Fibroblast of skin of scalp (primary cell): ENCODE measurements at regions not wholly inside any gene's neighbourhood (a gene's known extent, or its start where the extent isn't known, plus 50 kb on each side); places are given as distances from the start of the nearest gene placed in this dataset.

ENCODE experiments used
- DNase-seq: peaks from one replicate; pipeline ENCODE4 v3.0.0-alpha.2; 2013

DNA sequence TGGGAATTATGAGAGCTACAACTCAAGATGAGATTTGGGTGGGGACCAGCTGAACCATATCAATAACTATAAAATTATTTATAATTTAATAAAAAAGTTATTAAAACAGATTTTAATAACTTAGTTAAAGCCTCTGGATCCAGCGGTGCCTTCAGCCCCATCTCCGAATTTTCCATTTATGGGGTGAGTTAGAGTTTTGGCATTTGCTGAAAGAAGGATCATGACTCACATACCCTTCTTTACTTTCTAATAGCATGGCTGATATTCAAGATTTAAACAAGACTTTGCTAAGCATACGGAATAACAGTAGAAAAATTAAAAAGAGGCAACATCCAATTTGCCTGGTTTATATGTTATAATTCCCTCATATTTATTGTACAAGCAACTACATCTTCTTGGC is 94.5 kb downstream of the RDH14 start:
- no peak for DNase-seq

- no peak for DNase-seq
Measured at GRCh38 chr2:18464913-18465312, 95.5 kb downstream of the RDH14 start.

DNA sequence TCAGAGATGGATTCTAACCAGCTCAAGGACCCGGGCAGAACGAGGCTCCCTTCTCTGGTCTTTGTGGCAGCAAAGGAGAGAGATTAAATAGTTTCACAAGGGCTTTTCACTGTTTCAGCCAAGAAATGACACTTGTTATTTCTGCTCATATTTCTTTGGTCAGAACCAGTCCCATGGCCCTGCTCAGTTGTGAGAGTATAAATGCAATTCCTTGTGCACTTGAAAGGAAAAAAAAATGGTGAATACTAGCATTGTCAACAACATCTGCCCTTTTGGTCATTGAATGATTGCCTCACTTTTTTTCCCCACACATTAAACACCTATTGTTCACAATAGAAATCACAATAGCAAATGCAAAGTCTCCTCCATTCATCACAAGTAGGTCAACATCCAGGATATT is 104.4 kb downstream of the RDH14 start:
- no peak for DNase-seq

GRCh38 chr2:18455236-18455862 is 105.1 kb downstream of the RDH14 start:
- peak; percentile 68 for DNase-seq

- no peak for DNase-seq
Measured at GRCh38 chr2:18454692-18455235, 105.7 kb downstream of the RDH14 start.

- no peak for DNase-seq
Measured at GRCh38 chr2:18446715-18447114, 113.7 kb downstream of the RDH14 start.

DNA sequence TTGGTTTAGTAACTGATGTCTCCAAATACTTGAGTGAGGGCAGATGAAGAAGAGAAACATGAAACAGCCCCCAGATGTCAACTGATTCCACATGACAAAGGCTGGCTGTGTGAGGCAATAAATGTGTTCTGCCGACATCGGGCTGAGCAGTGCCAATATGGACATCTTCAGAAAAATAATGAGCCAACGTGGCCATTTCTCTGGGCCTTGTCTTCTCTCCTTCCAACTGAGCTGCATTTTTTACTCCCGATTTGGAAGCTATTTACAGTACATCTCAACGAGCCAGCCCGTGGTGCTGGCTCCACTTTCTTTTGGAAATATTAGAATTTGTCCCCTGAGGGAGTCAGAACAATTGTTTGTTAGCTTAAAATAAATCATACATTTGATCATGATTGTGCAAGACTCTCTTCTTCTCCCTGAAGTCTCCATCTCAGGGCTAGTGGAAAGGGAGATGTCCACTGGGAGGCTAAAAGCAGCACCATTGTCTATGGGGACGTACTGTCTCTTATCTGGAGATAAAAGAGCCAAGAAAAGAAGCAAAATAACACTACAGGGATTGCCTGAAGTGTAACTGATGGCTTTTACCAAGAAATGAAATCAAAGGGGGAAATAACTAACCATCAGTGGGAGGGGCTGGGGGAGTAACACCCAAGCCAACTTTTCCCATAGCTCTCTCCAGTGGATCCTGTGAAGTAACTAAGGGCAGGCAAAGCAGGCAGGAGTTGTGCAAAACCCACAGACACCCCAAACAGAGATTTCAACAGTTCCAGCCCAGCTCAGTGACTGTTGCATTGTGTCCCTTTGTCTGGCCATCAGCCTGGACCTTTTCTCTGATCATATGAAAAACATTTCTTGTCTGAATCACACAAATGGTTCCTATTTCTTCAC is 114.8 kb downstream of the RDH14 start:
- no peak for DNase-seq

- no peak for DNase-seq
Measured at GRCh38 chr2:18444806-18445205, 115.6 kb downstream of the RDH14 start.

- no peak for DNase-seq
Measured at GRCh38 chr2:18441583-18441982, 118.9 kb downstream of the RDH14 start.

DNA sequence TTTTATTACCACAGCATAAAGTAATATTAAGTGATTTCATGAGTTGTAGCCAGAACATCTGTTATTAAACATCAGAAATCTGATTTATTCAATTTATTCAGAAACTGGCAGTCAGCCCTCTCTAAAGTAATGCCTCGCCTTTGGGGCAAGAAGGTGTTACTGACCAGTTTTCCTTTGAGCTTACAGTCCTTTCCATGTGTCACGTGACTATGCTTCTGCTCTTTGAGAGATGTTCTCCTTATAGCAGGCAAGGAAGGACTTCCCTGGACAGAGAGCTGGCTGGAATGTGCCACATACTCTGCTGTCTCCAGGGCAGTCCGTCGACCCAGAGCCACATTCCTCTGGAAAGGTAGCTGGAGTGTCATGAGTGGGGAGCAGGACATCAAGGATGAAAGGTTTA is 119.7 kb downstream of the RDH14 start:
- DNase-seq, result no peak

DNA sequence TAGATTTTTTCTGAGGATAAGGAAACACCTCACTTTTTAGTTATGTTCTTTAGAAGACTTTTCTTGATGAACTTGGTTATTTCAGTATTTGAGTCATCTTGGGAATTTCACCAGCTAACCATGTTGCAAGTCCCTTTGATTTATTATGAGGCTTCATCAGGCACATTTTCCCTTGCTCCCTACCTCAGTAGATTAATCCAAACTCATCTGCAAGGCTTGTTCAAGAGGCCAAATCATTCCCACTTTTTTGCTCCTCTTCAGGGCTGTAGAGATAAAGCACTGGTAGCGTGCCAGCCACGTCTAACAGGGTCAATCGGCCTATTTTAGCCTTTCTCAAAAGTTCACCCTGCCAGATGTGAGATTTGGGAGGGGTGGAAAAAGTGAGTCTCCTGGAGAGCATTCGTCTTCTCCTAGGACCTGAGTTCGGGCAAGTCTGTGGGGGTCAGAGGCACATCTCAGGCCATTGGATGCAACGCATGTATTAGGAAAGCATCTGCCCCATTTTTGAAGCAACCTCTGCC is 120.3 kb downstream of the RDH14 start:
- DNase-seq, result peak; percentile 31

DNA sequence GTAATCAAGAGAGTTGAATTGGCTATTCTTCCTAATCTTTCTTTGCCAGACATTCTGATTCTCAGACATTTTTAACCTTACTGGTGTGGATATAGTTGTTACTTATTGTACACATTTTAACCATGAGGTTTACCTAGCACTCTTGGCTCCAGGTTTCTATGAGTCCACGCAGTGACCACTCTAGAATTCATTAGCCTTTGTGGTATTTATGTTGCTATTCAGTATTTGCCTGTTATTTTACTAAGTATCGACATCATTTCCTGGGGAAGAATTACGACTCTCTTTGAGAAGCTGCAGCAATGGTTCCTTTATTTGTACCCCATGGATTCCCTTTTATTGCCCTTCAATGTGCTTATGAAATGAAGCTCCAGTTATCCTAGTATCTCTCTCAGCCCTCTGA is 120.7 kb downstream of the RDH14 start:
- DNase-seq, result no peak

- DNase-seq, result no peak
Measured at GRCh38 chr2:18437909-18438308, 122.5 kb downstream of the RDH14 start.

DNA sequence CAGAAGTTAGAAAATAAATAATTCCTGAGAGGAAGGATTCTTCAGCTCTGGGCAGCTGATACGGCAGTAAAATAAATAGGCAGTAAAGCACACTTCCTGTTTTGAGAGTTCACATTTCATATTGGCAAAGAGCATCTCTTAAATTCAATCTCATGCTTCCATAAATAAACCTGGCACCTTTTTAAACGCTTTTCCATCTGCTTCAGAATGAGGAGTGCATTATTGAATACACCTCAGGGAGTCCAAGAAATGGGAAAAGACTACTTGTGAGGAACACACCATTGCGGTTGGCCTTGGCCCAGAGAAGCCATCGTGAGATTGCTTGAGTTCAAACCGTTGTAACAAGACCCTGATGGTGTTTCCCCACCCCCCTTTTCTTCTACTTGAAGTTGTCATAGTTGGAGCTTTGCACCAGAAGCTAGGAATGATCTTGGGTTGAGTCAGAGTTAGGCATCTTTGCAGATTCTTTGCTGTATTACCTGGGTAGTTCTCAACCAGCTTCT is 123.9 kb downstream of the RDH14 start:
- peak; percentile 19 for DNase-seq

- peak; percentile 72 for DNase-seq
Measured at GRCh38 chr2:18435426-18436037, 124.9 kb downstream of the RDH14 start.

DNA sequence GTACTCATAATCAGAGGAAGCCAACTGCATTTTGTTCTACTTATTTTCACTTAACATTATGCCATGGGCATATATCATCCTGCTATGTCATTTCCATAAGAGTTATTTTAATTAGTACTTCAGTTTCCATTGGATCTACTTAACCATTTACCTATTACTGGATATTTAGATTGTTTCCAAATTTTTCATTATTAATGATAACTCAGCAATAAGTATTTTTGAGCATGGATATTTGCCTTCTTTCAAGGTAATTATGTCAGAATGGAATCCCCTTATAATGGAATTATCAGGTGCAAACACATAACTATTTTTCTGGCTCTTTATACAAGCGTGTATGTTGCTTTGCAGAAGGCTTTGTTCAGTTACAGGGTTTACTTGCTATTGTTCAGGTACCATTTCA is 126.6 kb downstream of the RDH14 start:
- DNase-seq, result no peak

DNA sequence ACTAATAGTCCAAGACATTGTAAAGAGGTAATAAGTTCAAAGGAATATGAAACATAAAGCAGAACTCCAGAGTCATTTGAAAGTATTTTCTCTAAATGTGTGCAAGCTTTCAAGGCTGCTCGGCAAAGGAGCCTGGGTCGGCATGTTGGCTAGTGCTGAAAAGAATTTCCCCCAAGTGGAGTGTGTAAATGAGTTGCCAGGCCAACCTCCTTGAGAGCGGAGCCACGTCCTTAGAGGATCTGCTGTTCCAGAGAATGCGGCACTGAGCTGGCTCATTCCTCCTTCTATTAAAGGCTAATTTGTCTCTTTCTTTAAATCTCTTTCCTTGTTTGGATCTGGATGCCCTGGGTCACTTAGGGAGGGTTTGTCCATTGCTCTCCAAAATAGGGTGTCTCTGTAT is 127.5 kb downstream of the RDH14 start:
- DNase-seq, result peak; percentile 40

- DNase-seq, result no peak
Measured at GRCh38 chr2:18430996-18431748, 129.3 kb downstream of the RDH14 start.

GRCh38 chr2:18428516-18428915 is 131.9 kb downstream of the RDH14 start:
- no peak for DNase-seq

DNA sequence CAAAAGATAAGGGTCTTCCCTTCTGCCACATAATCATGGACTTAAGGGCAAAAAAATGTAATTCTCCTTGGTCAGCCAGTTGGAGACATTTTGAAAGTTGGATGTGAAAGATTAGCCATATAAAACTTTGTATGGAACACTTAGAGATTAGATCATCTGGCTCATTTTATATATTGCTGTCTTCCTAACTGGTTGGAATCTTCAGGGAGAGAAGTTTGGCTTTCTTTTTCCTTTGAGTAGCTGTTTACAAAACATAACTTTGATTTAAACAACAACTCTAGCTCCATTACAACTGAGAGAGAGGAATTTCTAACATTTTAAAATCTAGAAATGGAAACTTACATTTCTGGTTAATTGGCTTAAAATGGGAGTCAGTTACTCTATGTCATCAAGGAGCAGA is 132.7 kb downstream of the RDH14 start:
- no peak for DNase-seq

- DNase-seq, result no peak
Measured at GRCh38 chr2:18426174-18426573, 134.3 kb downstream of the RDH14 start.

DNA sequence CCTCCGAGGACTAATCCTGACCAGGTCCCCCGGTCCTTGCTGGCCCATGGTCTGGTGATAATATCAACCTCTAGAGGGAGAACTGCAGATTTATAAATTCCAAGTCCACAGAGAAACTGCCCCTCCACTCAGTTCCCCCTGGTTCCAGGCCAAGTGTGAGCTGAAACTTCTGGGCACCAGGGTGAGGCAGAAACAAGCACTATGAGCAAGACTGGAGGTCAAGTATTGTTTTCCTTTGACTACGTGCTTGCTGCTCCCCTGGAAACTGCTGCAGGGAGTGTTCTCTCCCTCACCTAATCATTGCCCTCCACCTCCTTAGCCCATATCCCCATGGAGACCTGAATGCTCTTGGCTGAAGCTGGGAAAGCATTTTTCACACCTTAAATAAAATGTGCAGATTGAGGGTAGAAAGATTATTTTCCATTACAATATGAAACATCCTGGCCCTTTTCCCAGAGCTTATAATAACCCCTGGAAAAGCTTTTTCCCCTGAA is 135.2 kb downstream of the RDH14 start:
- no peak for DNase-seq
